HL-60 (cell line): ENCODE measurements at regions not wholly inside any gene's neighbourhood (a gene's known extent, or its start where the extent isn't known, plus 50 kb on each side); places are given as distances from the start of the nearest gene placed in this dataset.

Experiments
- DNase-seq, 2 experiments: peaks; one replicate each; pipeline ENCODE4 v3.0.0-alpha.2; 2010 to 2020; ENCODE audit warnings: low read depth in 1 of 2, low spot score in 1 of 2
- H3K27ac ChIP-seq: fragments of 250-450 bp; sonication (Bioruptor Pico); replicated peaks from 2 replicates; pipeline ENCODE4 v1.5.1; 2020; ENCODE audit warnings: mild to moderate bottlenecking, moderate library complexity
- H3K27me3 ChIP-seq: fragments of 250-450 bp; sonication (Bioruptor Pico); 2 replicates; pipeline ENCODE4 v1.5.1; 2021; ENCODE audit warnings: mild to moderate bottlenecking, moderate library complexity; ENCODE audit not compliant: insufficient read depth, poor library complexity, severe bottlenecking
- H3K4me3 ChIP-seq: replicated peaks from 2 replicates; pipeline ENCODE4 v1.5.1; 2011; ENCODE audit warnings: mild to moderate bottlenecking, control low read depth, low read length; ENCODE audit not compliant: insufficient read depth
- GABPA ChIP-seq: IDR thresholded peaks from 2 replicates; pipeline ENCODE4 v1.6.1; 2012; ENCODE audit warnings: low read depth
- POLR2AphosphoS5 ChIP-seq: IDR thresholded peaks from 2 replicates; pipeline ENCODE4 v1.6.1; 2012; ENCODE audit warnings: low read depth
- SPI1 ChIP-seq: IDR thresholded peaks from 2 replicates; pipeline ENCODE4 v1.6.1; 2012; ENCODE audit warnings: low read depth, mild to moderate bottlenecking, borderline replicate concordance
- TF ChIP-seq, protein P1 (sequence below): IDR thresholded peaks from 2 replicates; pipeline ENCODE4 v1.6.1; 2012; ENCODE audit warnings: low read depth; ENCODE audit not compliant: insufficient replicate concordance
- TF ChIP-seq, protein P2 (sequence below): IDR thresholded peaks from one replicate; pipeline ENCODE4 v1.5.1; 2011; ENCODE audit warnings: low read length, control low read depth, inconsistent platforms; ENCODE audit not compliant: insufficient read depth

DNA sequence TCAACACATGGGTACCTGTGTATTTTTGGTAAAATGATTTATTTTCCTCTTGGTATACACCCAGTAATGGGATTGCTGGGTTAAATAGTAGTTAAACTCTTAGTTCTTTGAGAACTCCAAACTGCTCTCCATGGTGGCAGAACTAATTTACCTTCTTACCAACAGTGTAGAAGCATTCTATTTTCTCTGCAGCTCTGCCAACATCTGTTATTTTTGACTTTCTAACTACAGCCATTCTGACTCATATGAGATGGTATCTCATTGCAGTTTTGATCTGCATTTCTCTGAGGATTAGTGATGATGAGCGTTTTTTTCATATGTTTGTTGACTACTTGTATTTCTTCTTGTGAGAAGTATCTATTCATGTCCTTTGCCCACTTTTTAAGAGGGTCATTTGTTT lies 180.6 kb downstream of the FSIP2 start:
- DNase-seq, result no peak
- TF ChIP-seq, protein P1, sequence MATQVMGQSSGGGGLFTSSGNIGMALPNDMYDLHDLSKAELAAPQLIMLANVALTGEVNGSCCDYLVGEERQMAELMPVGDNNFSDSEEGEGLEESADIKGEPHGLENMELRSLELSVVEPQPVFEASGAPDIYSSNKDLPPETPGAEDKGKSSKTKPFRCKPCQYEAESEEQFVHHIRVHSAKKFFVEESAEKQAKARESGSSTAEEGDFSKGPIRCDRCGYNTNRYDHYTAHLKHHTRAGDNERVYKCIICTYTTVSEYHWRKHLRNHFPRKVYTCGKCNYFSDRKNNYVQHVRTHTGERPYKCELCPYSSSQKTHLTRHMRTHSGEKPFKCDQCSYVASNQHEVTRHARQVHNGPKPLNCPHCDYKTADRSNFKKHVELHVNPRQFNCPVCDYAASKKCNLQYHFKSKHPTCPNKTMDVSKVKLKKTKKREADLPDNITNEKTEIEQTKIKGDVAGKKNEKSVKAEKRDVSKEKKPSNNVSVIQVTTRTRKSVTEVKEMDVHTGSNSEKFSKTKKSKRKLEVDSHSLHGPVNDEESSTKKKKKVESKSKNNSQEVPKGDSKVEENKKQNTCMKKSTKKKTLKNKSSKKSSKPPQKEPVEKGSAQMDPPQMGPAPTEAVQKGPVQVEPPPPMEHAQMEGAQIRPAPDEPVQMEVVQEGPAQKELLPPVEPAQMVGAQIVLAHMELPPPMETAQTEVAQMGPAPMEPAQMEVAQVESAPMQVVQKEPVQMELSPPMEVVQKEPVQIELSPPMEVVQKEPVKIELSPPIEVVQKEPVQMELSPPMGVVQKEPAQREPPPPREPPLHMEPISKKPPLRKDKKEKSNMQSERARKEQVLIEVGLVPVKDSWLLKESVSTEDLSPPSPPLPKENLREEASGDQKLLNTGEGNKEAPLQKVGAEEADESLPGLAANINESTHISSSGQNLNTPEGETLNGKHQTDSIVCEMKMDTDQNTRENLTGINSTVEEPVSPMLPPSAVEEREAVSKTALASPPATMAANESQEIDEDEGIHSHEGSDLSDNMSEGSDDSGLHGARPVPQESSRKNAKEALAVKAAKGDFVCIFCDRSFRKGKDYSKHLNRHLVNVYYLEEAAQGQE, result no peak
- TF ChIP-seq, protein P2, sequence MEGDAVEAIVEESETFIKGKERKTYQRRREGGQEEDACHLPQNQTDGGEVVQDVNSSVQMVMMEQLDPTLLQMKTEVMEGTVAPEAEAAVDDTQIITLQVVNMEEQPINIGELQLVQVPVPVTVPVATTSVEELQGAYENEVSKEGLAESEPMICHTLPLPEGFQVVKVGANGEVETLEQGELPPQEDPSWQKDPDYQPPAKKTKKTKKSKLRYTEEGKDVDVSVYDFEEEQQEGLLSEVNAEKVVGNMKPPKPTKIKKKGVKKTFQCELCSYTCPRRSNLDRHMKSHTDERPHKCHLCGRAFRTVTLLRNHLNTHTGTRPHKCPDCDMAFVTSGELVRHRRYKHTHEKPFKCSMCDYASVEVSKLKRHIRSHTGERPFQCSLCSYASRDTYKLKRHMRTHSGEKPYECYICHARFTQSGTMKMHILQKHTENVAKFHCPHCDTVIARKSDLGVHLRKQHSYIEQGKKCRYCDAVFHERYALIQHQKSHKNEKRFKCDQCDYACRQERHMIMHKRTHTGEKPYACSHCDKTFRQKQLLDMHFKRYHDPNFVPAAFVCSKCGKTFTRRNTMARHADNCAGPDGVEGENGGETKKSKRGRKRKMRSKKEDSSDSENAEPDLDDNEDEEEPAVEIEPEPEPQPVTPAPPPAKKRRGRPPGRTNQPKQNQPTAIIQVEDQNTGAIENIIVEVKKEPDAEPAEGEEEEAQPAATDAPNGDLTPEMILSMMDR, result no peak
- TF ChIP-seq SPI1, result no peak
- no peak for TF ChIP-seq GABPA
- no peak for TF ChIP-seq POLR2AphosphoS5
- H3K27me3 ChIP-seq, result no peaks in the 10 kb centered on the region
- no peak overlapping the region for H3K4me3 ChIP-seq
- no peak overlapping the region for H3K27ac ChIP-seq

DNA sequence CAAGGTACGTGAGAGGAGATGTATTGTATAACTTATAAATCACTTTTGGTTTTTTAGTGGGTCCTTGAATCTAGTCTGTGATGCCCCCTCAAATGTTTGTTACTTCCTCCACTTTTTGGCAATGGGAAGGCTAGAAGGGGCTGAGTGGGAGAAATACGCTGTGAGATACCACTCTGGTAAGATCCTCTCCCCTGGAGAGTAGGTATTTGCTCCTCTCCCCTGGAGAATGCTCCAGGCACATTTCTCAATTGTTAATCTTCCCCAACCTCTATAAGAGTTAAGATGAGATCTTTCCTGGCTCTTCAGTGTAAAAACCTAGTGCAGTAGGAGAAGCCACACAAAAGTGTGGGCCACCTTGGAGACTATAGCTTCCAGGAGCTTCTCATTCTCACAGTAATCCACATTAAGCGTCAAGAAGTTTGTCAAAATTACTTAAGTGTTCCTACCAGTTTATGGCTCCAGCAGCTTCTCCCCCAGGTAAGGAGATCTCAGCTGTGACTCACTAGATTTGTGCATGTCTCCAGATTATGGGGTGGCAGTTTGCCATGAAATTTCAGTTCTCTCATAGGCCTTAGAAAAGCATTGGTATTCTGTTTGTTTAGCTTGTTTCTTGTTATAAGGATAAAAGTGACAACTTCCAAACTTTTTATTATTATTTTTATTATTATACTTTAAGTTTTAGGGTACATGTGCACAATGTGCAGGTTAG lies 182.6 kb downstream of the FSIP2 start:
- DNase-seq, result no peak
- TF ChIP-seq, protein P2, result no peak
- TF ChIP-seq, protein P1, result no peak
- TF ChIP-seq SPI1, result no peak
- no peak for TF ChIP-seq POLR2AphosphoS5
- no peak for TF ChIP-seq GABPA
- H3K4me3 ChIP-seq, result no peak overlapping the region
- no peak overlapping the region for H3K27ac ChIP-seq
- no peaks in the 10 kb centered on the region for H3K27me3 ChIP-seq

DNA sequence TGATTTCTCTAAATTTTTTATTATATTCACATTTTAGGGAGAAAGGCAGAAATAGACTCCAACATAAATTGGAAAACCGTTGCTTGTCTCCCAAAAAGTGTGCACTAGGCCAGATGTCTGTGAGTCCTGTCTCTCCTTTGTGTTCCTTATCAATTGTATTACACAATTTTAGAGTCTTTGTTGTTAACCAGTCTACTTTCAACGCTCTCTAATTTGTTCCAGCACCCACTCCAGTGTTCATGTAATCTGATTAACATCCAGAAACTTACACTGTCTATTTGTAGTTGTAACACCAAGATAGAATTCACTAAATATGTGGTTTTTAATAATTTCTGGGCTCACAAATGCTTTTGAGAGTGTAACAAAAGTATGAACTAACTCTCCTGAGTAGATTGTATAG lies 195.6 kb downstream of the FSIP2 start:
- no peak for DNase-seq
- Histone ChIP-seq H3K27ac (no peak overlapping the region), H3K4me3 (no peak overlapping the region), H3K27me3 (no peaks in the 10 kb centered on the region)
- TF ChIP-seq POLR2AphosphoS5, result no peak
- TF ChIP-seq, protein P1, result no peak
- TF ChIP-seq SPI1, result no peak
- no peak for TF ChIP-seq GABPA
- TF ChIP-seq, protein P2, result no peak
